GM12878 (cell line): ENCODE measurements at regions not wholly inside any gene's neighbourhood (a gene's known extent, or its start where the extent isn't known, plus 50 kb on each side); places are given as distances from the start of the nearest gene placed in this dataset.

Experiments
- ATAC-seq: fragments of 200-7000 bp; cut with Tn5 transposase; 3 replicates; pipeline ENCODE4 v1.9.1; 2020; ENCODE audit warnings: mild to moderate bottlenecking, moderate library complexity
- BruUV-seq: library from RNA; stranded (reverse); fragments of 400-500 nt; replicated peaks from 2 replicates; lab custom pipeline; 2021; lab: Mats Ljungman, UMichigan
- CTCF ChIA-PET: fragments of 300-600 bp; sonication (Branson Sonifier 250); formaldehyde crosslinking; extraction: SDS; loops from one replicate; lab custom pipeline; 2021; ENCODE audit warnings: inconsistent platforms; lab: Yijun Ruan, JAX
- POLR2A ChIA-PET: fragments of 350-600 bp; formaldehyde crosslinking; extraction: SDS; loops from one replicate; lab custom pipeline; 2021; ENCODE audit warnings: inconsistent platforms; lab: Charles Lee
- RAD21 ChIA-PET: fragments of 300-600 bp; sonication (Branson Sonifier 250); formaldehyde crosslinking; loops from one replicate; lab custom pipeline; 2023; ENCODE audit warnings: antibody characterized with exemption; ENCODE audit not compliant: unreplicated experiment; lab: Charles Lee
- SMC1A ChIA-PET: fragments of 300-600 bp; sonication (Branson Sonifier 250); formaldehyde crosslinking; loops from one replicate; lab custom pipeline; 2023; ENCODE audit not compliant: unreplicated experiment, uncharacterized antibody; lab: Charles Lee
- DNase-seq: peaks from one replicate; pipeline ENCODE4 v3.0.0-alpha.2; 2011; ENCODE audit warnings: low read depth, low spot score
- FAIRE-seq: peaks from 3 replicates; lab custom pipeline; 2011; peaks lifted over from hg19 to GRCh38; lab: Jason Lieb, UNC
- H2AFZ ChIP-seq: 2 replicates; pipeline ENCODE4 v1.6.0; 2011; ENCODE audit warnings: low read depth, low read length, control low read depth; ENCODE audit not compliant: control insufficient read depth
- H3K27ac ChIP-seq: 2 replicates; pipeline ENCODE4 v1.5.1; 2011; ENCODE audit warnings: control low read depth; ENCODE audit not compliant: control insufficient read depth, insufficient read depth
- H3K27me3 ChIP-seq, 2 experiments: replicated peaks in 1 of 2; 2 replicates each; pipeline versions ENCODE4 v1.6.0 to v1.6.1; 2011; ENCODE audit warnings: low read length in 1 of 2; ENCODE audit not compliant: control insufficient read depth in 2 of 2, insufficient read depth in 2 of 2
- H3K36me3 ChIP-seq, 2 experiments: 2 replicates each; pipeline ENCODE4 v1.5.1; 2011; ENCODE audit warnings: low read length in 1 of 2; ENCODE audit not compliant: control insufficient read depth in 2 of 2, insufficient read depth in 2 of 2
- H3K4me1 ChIP-seq: 2 replicates; pipeline ENCODE4 v1.6.1; 2011; ENCODE audit warnings: mild to moderate bottlenecking, low read length, moderate library complexity, mixed read lengths; ENCODE audit not compliant: control insufficient read depth, insufficient read depth
- H3K4me2 ChIP-seq: 2 replicates; pipeline ENCODE4 v1.6.0; 2011; ENCODE audit warnings: control low read depth; ENCODE audit not compliant: control insufficient read depth, insufficient read depth
- H3K4me3 ChIP-seq: fragments of 200-600 bp; sonication (generic); 2 replicates; pipeline ENCODE4 v1.5.1; 2016
- H3K79me2 ChIP-seq: 2 replicates; pipeline ENCODE4 v1.6.0; 2011; ENCODE audit warnings: low read length; ENCODE audit not compliant: control insufficient read depth, insufficient read depth
- H3K9ac ChIP-seq: 2 replicates; pipeline ENCODE4 v1.8.0; 2011; ENCODE audit warnings: low read length, control low read depth, mixed read lengths; ENCODE audit not compliant: control insufficient read depth, insufficient read depth
- H3K9me3 ChIP-seq: replicated peaks from 3 replicates; pipeline ENCODE4 v1.5.1; 2011; ENCODE audit warnings: mild to moderate bottlenecking, low read length; ENCODE audit not compliant: control insufficient read depth, insufficient read depth
- H4K20me1 ChIP-seq: 2 replicates; pipeline ENCODE4 v1.6.0; 2011; ENCODE audit not compliant: control insufficient read depth, insufficient read depth
- ASH2L ChIP-seq: fragments of 300-600, 200-600 bp; sonication (generic); IDR thresholded peaks from 2 replicates; pipeline ENCODE4 v1.6.1; 2017; ENCODE audit warnings: low read depth, mild to moderate bottlenecking, borderline replicate concordance
- CHD2 ChIP-seq: IDR thresholded peaks from 2 replicates; pipeline ENCODE4 v1.6.1; 2011; ENCODE audit warnings: low read depth, low read length, improper control_type of control experiment, borderline replicate concordance
- DPF2 ChIP-seq: fragments of 450-650 bp; IDR thresholded peaks from 2 replicates; pipeline ENCODE4 v1.6.1; 2017; ENCODE audit warnings: mild to moderate bottlenecking
- GABPA ChIP-seq: IDR thresholded peaks from 2 replicates; pipeline ENCODE4 v1.6.1; 2014; ENCODE audit warnings: antibody characterized with exemption, low read depth, mild to moderate bottlenecking, inconsistent platforms
- GATAD2B ChIP-seq: fragments of 450-650 bp; conservative IDR thresholded peaks from 2 replicates; pipeline ENCODE4 v1.6.1; 2017; ENCODE audit warnings: low read depth, mild to moderate bottlenecking, moderate library complexity
- HCFC1 ChIP-seq: fragments of 150-350 bp; IDR thresholded peaks from 2 replicates; pipeline ENCODE4 v1.6.1; 2014; ENCODE audit warnings: low read length
- MEF2B ChIP-seq: fragments of 450-650 bp; IDR thresholded peaks from 2 replicates; pipeline ENCODE4 v1.6.1; 2018; ENCODE audit warnings: mild to moderate bottlenecking, moderate library complexity; ENCODE audit not compliant: partially characterized antibody, poor library complexity, severe bottlenecking
- MYC ChIP-seq: IDR thresholded peaks from 2 replicates; pipeline ENCODE4 v1.6.1; 2011; ENCODE audit warnings: mild to moderate bottlenecking, low read length, moderate library complexity, inconsistent platforms; ENCODE audit not compliant: insufficient read depth, insufficient replicate concordance, insufficient read length, severe bottlenecking
- NFXL1 ChIP-seq: fragments of 450-650 bp; IDR thresholded peaks from 2 replicates; pipeline ENCODE4 v1.6.1; 2017; ENCODE audit warnings: antibody characterized with exemption, mild to moderate bottlenecking, borderline replicate concordance
- SMC3 ChIP-seq: IDR thresholded peaks from 2 replicates; pipeline ENCODE4 v1.6.1; 2011; ENCODE audit warnings: low read length, improper control_type of control experiment, borderline replicate concordance
- TAF1 ChIP-seq: IDR thresholded peaks from 2 replicates; pipeline ENCODE4 v1.6.1; 2011; ENCODE audit warnings: mild to moderate bottlenecking, low read depth, low read length, borderline replicate concordance
- ZBTB40 ChIP-seq: fragments of 450-650 bp; IDR thresholded peaks from 2 replicates; pipeline ENCODE4 v1.6.1; 2016; ENCODE audit warnings: mild to moderate bottlenecking, moderate library complexity, borderline replicate concordance
- ZNF24 ChIP-seq: fragments of 450-650 bp; IDR thresholded peaks from 2 replicates; pipeline ENCODE4 v1.6.1; 2017; ENCODE audit warnings: antibody characterized with exemption, mild to moderate bottlenecking
- ZNF384 ChIP-seq: IDR thresholded peaks from 2 replicates; pipeline ENCODE4 v1.6.1; 2012; ENCODE audit warnings: low read depth, mild to moderate bottlenecking, low read length, improper control_type of control experiment, borderline replicate concordance
- WGBS: methylation state at CpG from one replicate; pipeline ENCODE4 v1.1.6; 2016; ENCODE audit warnings: low lambda C conversion rate; ENCODE audit not compliant: insufficient replicate concordance, insufficient coverage; ENCODE audit errors: missing lambda C conversion rate; 5-methylcytosine and 5-hydroxymethylcytosine counted together
- in situ Hi-C: fragments of 300-500 bp; cut with MboI; formaldehyde crosslinking; loops from 9 replicates; pipeline ENCODE4 v1.14.3; 2018; ENCODE audit warnings: mixed read lengths
- intact Hi-C: fragments of 100-400 bp; cut with micrococcal nuclease; formaldehyde crosslinking; loops from one replicate; pipeline ENCODE4 v1.14.2; 2022; ENCODE audit not compliant: unreplicated experiment

- SMC1A ChIA-PET: interaction anchor here (1.5 kb wide), 1 partner anchor 149 kb away, joined by 4 read pairs; no protein-coding TSS in a partner anchor
- FAIRE-seq: no peak
Measured at GRCh38 chr18:10371165-10371564, 83.3 kb upstream of the APCDD1 start.

GRCh38 chr18:10374195-10374594, 80.2 kb upstream of the APCDD1 start:
- 31% methylated on average over 10 of the region's 10 CpGs for WGBS
- Histone ChIP-seq H3K4me3 (no peak overlapping the region), H3K36me3 (no peaks in the 10 kb centered on the region), H3K79me2 (no peaks in the 10 kb centered on the region), H4K20me1 (no peaks in the 10 kb centered on the region), H3K27ac (no peak overlapping the region), H3K9ac (no peak overlapping the region), H2AFZ (no peak overlapping the region), H3K4me2 (no peak overlapping the region), H3K27me3 (peaks cover 0 to 1% of the 10 kb centered on the region in 2 experiments; a peak in 3 of 4 replicates), H3K9me3 (no peaks in the 10 kb centered on the region), H3K4me1 (no peaks in the 10 kb centered on the region)
- DNase-seq: no peak
- ChIA-PET POLR2A (no interaction called here), RAD21 (no interaction called here), CTCF (no interaction called here), SMC1A (no interaction called here)
- BruUV-seq: no TSS peak
- no peak for ATAC-seq
- in situ Hi-C loops: no loop called here
- intact Hi-C loops: no loop called here
- no peak for FAIRE-seq
- TF ChIP-seq ZBTB40 (no peak), CHD2 (no peak), TAF1 (no peak), MYC (no peak), NFXL1 (no peak), DPF2 (no peak), ASH2L (no peak), ZNF24 (no peak), GABPA (no peak), ZNF384 (no peak), HCFC1 (no peak), MEF2B (no peak), SMC3 (no peak)

More at GRCh38 chr18:10371165-10371564, 83.3 kb upstream of the APCDD1 start:
- intact Hi-C loops: no loop called here
- no TSS peak for BruUV-seq
- peaks cover 1 to 8% of the 10 kb centered on the region in 2 experiments; a peak in 3 of 4 replicates for H3K27me3 ChIP-seq
- in situ Hi-C loops: no loop called here
- H3K9me3 ChIP-seq: no peaks in the 10 kb centered on the region
- RAD21 ChIA-PET: no interaction called here
- no peaks in the 10 kb centered on the region for H4K20me1 ChIP-seq
- no peak overlapping the region for H3K4me2 ChIP-seq
- DNase-seq: no peak
- no peaks in the 10 kb centered on the region for H3K4me1 ChIP-seq
- no peaks in the 10 kb centered on the region for H3K79me2 ChIP-seq
- H3K36me3 ChIP-seq: no peaks in the 10 kb centered on the region
- no peak for ATAC-seq
- H3K27ac ChIP-seq: no peak overlapping the region
- H3K9ac ChIP-seq: no peak overlapping the region
- POLR2A ChIA-PET: no interaction called here
- 42% methylated on average over 3 of the region's 3 CpGs for WGBS
- CTCF ChIA-PET: no interaction called here
- TF ChIP-seq GATAD2B: no peak
- H3K4me3 ChIP-seq: no peak overlapping the region
- H2AFZ ChIP-seq: no peak overlapping the region
